C1 segment of cervical spinal cord (tissue), 14 donors: ENCODE measurements at regions not wholly inside any gene's neighbourhood (a gene's known extent, or its start where the extent isn't known, plus 50 kb on each side); places are given as distances from the start of the nearest gene placed in this dataset.

Experiments
- DNase-seq, 14 donors: peaks; one replicate each; lab custom pipeline; 2025; lab: John Stamatoyannopoulos, UW

- DNase-seq: no peak
Measured at GRCh38 chr1:185581020-185581419, 153.2 kb upstream of the HMCN1 start.

GRCh38 chr1:185578293-185578692, 155.9 kb upstream of the HMCN1 start:
- DNase-seq: no peak

- no peak for DNase-seq
Measured at GRCh38 chr1:185574139-185574875, 159.9 kb upstream of the HMCN1 start.

DNA sequence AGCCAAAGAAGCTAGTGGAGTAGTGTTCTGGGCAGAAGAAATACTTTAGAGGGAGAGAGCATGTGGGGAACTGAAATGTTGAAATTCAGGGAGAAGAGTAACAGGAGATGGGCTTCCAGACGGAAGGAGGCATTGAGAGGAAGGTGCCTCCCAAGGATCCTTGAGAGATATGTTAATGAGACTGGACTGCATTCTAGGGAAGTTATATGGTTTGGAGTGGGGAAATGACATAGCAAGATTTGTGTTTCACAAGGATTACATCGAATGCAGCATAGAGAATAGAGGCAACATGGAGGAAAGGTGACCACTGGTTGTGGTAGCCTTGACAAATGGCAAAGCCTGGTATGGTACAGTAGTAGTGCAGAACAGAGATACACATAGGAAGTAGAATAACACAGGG, 160.5 kb upstream of the HMCN1 start:
- DNase-seq: no peak

DNA sequence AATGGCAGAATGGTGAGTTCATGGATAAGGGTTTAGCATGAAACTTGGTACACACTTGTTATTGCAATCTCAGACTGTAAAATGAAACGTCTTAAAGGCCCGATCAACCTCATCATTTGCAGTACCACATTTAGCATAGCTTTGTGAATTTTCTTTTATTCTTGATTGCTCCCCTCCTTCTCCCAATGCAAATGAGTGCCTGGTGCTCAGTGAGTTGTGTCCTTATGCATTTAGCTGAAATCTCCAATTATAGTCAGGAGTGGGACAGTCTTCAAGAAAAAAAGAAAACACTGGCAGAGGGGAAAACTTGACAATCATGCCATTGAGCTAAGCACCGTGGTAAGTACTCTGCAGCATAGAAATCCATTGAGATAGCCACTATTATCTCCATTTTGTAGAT, 161.0 kb upstream of the HMCN1 start:
- no peak for DNase-seq

- no peak for DNase-seq
Measured at GRCh38 chr1:185570962-185571361, 163.2 kb upstream of the HMCN1 start.

DNA sequence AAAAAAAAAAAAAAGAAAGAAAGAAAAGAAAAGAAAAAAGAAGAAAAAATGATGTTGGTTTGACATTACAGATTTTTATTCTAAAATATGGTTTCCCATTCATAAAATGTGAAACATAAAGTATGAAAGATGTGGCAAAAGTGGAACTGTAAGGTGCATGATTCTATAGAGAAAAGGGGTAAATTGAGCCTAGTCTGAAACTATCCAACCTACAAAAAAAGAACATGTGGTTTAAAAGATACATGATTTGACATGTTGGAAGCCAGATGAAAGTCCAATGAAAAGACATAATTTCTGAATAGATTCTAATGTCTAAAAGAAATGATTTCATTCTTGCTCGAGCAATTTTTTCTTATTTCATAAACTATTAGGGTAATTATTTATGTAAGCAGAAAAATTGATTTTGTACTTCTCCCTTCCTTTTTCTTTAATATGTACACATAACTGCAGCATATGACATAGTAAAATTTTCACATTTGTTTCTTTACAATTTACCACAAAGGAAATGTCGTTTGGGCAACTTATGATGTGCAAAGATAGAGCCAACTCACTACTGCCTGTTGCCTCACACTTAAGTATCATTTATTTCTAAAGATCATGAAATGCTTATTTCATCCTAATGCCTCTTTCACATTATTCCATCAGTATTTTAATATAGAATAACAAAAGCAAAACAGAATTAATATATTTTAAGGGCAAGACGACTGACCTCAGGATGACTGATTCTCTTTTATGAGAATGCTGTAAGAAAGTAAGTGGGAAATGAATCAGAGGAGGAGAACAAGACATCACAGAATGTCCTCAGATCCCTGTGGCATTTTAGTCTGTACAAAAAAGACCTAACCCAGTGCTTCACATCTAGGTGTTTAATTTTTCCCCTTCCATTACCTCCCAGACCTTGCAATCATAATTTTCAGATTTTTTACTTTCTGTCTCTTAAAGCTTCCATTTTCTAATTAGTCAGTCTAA, 165.8 kb upstream of the HMCN1 start:
- DNase-seq: no peak

DNA sequence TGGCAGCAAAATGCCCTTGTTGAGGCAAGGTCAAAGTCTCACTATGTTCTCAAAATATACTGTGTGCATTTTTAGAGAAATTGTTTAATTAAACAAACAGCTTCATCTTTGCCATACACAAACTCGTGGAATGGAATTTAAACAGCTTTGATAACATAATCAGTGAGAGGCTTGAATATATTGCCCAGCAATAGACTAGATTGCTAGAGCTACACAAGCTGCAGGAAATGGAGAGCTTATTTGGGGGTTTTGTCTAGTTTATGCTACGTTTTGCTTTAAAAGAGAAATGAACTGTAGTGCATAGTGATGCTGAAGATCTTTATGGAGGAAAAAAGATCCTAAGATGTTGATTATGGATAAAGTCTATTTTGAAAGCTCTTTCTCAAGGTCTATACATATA, 166.8 kb upstream of the HMCN1 start:
- no peak for DNase-seq

GRCh38 chr1:185566995-185567394, 167.2 kb upstream of the HMCN1 start:
- DNase-seq: no peak

- DNase-seq: no peak
Measured at GRCh38 chr1:185565302-185565701, 168.9 kb upstream of the HMCN1 start.

DNA sequence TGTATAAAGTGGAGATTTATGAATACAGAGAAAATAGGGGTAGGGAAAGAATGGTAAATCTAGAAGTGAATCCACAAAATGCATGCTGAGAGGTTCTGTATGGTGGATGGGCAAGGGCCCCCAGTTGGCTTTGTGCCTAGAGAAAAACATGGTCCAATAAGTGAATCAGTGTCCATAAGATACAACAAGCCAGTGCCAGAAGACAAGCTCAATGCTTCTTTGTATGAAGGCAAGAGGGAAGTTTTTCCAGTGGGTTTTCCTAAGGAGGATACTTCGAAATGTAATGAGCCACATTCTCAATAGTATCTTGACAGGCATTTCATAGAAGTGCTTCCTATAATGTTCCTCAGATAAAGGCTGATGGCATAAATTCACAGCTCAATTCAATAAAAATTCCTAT, 169.4 kb upstream of the HMCN1 start:
- DNase-seq: no peak

GRCh38 chr1:185562461-185563359, 171.5 kb upstream of the HMCN1 start:
- DNase-seq: no peak

DNA sequence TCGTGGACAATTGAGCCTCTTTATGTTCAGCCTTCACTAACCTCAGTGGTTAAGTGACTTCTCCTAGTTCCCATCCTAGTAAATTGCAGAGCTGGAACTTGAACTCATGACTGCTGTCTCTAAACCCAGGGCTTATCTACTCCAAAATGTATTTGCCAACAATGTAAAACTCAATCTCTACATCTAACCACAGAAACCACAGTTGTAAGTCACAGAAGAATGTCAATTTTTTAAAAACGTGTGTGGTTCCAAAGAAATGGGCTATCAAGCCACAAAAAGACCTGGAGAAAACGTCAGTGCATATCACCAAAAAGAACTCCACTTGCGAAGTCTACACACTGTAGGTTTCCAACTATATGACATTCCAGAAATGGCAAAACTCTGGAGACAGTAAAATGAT, 172.6 kb upstream of the HMCN1 start:
- no peak for DNase-seq

GRCh38 chr1:185560760-185561159, 173.4 kb upstream of the HMCN1 start:
- no peak for DNase-seq

DNA sequence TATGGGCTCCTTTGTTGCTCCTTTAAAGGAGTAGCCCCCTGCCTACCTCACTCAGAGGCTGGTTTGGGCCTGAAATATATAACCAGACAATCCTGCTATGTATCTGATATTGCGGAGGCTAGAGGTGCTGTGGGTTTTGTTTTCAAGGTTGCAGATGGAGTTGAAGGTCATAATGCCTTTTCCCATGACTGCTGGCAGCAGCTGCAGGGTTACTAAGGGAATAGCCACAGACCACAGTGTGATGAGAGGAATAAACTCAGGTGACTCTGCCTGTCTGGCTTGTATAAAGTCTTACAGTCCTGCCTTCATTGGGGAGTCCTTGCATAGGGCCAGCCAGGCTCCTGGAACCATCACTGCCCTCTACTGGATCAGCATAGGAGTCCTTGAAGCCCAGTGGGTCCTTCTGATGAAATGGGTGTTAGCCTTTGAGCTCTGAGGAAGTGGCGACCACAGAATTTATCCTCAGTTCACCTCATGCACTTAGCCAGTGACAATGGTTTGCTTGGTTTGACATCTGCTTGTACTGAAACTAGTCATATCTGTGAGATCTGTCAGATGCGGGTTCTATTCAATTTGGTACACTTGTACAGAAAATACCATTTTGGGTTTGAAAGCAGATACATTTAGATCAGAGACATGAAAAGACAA, 174.4 kb upstream of the HMCN1 start:
- DNase-seq: peak in 10 of 14 donors; percentile 2 to 32 (median 10)

DNA sequence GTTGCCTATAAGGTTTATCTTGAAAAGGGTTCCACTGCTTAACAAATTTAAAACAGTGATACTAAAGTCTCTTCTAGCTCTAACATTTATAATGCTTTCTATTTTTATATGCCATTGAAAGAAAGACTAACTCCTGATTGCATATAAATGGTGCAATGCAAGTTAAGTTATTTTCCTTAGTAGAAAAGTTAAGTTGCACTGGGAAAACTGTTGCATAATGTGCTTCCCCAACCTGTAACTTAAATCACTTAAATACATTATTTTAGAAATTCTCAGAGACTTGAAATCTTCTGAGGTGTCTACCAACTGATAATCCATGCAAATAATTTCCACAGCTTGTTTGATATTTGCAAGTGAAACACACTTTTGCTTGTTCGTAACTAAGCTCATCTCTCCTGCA, 175.0 kb upstream of the HMCN1 start:
- no peak for DNase-seq

GRCh38 chr1:185556561-185556960, 177.6 kb upstream of the HMCN1 start:
- DNase-seq: no peak

- DNase-seq: no peak
Measured at GRCh38 chr1:185555743-185556142, 178.4 kb upstream of the HMCN1 start.

DNA sequence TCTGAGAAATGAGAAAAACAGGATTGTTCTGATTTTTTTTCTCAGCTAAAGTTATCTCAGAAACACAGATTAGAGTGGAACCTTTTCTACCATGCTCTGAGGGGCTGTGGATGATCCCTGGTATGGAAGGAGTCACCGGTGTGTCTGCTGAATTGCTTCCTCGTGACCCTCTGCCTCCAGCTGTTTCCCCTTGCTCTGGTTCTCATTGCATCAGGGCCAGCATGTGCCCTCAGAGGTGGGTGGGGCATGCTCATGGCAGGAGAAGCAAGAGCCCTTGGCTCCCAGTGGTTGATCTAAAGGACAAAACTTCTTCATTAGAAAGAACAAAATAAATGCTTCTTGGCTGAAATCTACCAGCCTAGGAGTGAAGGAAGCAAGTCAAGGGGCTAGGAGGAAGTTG, 183.2 kb upstream of the HMCN1 start:
- no peak for DNase-seq

DNA sequence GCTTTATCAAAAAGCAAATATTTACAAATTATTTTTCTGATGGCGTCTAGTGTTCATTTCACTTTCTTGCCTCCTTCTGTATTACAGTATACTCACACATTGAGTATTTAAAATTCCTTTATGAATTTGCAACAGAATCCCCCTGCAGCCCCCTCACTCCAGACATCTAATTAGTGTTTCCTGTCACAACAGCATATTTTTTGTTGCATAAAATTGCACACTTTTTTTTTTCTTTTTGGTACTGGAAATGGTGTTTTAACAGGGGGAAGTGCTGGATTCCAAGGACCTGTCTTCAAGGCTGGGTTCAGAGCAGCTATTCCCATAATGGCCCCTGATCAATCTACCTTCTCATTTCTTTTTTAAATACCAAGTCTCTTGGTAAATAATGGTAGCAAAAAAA, 184.3 kb upstream of the HMCN1 start:
- DNase-seq: no peak

DNA sequence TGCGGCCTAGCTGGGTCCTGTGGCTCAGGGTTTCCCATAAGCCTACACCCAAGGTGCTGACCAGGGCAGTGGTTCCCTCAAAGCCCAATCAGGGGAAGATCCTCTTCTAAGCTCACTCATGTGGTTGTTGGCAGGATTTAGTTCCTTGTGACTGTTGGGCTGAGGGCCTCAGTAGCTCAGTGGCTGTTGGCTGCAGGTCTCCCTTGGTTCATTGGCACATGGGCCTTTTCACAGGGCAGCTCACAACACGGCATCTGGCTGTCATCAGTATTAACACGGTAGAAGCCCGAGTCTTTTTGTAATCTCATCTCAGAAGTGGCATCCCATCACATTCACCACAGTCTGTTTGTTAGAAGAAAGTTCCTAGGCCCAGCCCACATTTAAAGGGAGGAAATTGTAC, 188.2 kb upstream of the HMCN1 start:
- DNase-seq: no peak
